Subcutaneous abdominal adipose tissue (tissue), 5 donors: ENCODE measurements at regions not wholly inside any gene's neighbourhood (a gene's known extent, or its start where the extent isn't known, plus 50 kb on each side); places are given as distances from the start of the nearest gene placed in this dataset.
A peak's percentile ranks its signal among the peaks of the same experiment; 100 is the strongest.
"Not testable (repeated sequence)": the region's sequence is repeated elsewhere in the genome, so short reads cannot be mapped to it uniquely, and the experiment has no call there.

Experiments
- H3K27ac ChIP-seq: one replicate; pipeline ENCODE4 v1.7.0; 2013; ENCODE audit warnings: low read depth, mild to moderate bottlenecking, inconsistent platforms, low read length, moderate library complexity
- H3K27me3 ChIP-seq, 5 donors: one replicate each; pipeline ENCODE4 v1.7.0; 2013; ENCODE audit warnings: low read length in 5 of 5, inconsistent platforms in 1 of 5; ENCODE audit not compliant: control insufficient read depth in 5 of 5, insufficient read depth in 4 of 5
- H3K36me3 ChIP-seq, 5 donors: one replicate each; pipeline ENCODE4 v1.7.0; 2013; ENCODE audit warnings: low read length in 5 of 5; ENCODE audit not compliant: control insufficient read depth in 5 of 5, insufficient read depth in 5 of 5
- H3K4me1 ChIP-seq, 5 donors: one replicate each; pipeline ENCODE4 v1.7.0; 2013; ENCODE audit warnings: low read length in 5 of 5, mild to moderate bottlenecking in 3 of 5, moderate library complexity in 1 of 5; ENCODE audit not compliant: control insufficient read depth in 5 of 5, insufficient read depth in 5 of 5
- H3K4me3 ChIP-seq, 5 donors: one replicate each; pipeline ENCODE4 v1.7.0; 2013; ENCODE audit warnings: low read length in 5 of 5, low read depth in 1 of 5
- H3K9ac ChIP-seq, 5 donors: one replicate each; pipeline ENCODE4 v1.7.0; 2013; ENCODE audit warnings: low read length in 5 of 5, mild to moderate bottlenecking in 4 of 5, moderate library complexity in 3 of 5
- H3K9me3 ChIP-seq, 5 donors: one replicate each; pipeline ENCODE4 v1.7.0; 2013; ENCODE audit warnings: low read length in 5 of 5; ENCODE audit not compliant: control insufficient read depth in 5 of 5
- donor health status: healthy.
- donor health status: healthy.
- donor health status: healthy.
- donor health status: healthy.
- donor health status: healthy.

DNA sequence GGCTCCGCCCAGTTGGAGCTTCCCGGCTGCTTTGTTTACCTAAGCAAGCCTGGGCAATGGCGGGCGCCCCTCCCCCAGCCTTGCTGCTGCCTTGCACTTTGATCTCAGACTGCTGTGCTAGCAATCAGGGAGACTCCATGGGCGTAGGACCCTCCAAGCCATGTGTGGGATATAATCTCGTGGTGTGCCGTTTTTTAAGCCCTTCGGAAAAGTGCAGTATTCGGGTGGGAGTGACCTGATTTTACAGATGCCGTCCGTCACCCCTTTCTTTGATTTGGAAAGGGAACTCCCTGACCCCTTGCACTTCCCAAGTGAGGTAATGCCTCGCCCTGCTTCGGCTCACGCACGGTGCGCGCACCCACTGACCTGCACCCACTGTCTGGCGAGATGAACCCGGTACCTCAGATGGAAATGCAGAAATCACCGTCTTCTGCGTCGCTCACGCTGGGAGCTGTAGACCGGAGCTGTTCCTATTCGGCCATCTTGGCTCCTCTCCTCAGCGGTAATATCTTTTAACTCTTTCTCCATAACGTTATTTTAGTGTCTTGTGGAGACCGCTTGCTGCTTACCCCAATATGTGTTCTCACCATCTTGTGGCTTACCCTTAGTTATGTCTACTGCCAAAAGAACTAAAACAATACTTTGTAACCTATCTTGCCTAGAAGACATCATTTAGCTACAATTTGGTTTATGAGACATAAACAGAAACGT is 328.7 kb upstream of the EPHA5 start:
- H3K36me3 ChIP-seq, H3K4me1 ChIP-seq, H3K4me3 ChIP-seq, H3K9ac ChIP-seq, H3K27ac ChIP-seq, H3K27me3 ChIP-seq, H3K9me3 ChIP-seq: not testable (repeated sequence)

DNA sequence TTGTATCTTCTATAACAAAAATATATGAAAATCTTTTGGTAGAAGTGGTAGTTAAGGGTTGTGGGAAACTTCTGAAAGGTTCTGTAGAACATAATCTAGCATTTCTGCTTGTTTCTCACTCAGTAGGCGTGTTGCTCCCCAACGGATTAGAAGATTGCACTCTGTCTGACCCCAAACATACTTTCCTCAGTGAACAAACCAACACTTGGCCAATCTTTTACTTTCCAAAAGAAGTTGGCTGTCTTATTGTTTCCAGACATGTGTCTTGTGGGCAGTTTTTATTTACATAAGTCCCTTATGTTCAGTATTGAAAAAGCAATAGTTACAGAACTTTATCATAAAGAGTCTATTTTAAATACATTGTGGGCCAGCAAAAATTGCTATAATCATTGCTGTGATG is 312.8 kb upstream of the EPHA5 start:
- H3K9me3 ChIP-seq, result peaks cover 0 to 3% (median 0%) of the 10 kb centered on the region in 5 donors
- no peak overlapping the region for H3K27ac ChIP-seq

DNA sequence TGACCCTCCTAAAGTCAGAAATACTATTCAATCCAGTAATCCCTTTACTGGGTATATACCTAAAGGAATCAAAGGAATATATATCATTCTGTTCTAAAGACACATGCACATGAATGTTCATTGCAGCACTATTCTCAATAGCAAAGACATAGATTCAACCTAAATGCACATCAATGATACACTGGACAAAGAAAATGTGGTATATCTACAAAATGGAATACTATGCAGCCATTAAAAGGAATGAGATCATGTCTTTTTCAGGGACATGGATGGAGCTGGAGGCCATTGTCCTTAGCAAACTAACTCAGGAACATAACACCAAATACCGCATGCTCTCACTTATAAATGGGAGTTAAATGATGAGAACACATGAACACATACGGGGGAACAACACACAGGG is 306.0 kb upstream of the EPHA5 start:
- H3K27me3 ChIP-seq, result no peaks in the 10 kb centered on the region
- peaks cover 0 to 14% (median 0%) of the 10 kb centered on the region in 5 donors for H3K9me3 ChIP-seq
- no peak overlapping the region for H3K27ac ChIP-seq

More for the DNA sequence above, 312.8 kb upstream of the EPHA5 start:
- H3K4me1 ChIP-seq, result peaks cover 0 to 9% (median 0%) of the 10 kb centered on the region in 5 donors
- no peaks in the 10 kb centered on the region for H3K27me3 ChIP-seq
- H3K4me3 ChIP-seq, result peak overlapping the region in 3 of 5 donors; percentile 13 to 29 (median 28)
- no peak overlapping the region for H3K9ac ChIP-seq
- no peaks in the 10 kb centered on the region for H3K36me3 ChIP-seq

DNA sequence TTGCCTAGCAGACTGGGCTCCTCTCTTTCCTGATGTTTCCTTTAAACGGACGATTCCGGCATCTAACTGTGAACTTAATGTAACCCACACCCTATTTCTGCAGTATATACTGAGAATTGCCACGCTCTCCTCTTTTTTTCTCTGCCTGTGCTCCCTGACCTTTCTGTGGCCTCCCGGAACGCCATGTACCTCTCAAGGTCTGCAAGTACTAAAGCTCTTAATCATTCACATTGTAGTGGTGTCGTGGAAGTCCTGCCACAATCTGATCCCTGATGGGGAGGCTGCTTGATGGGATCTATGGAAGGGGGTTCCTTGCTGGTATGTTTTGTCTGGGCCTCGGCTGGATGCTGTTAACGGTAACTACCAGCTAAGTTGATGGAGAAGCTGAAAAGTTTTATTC is 302.9 kb upstream of the EPHA5 start:
- Histone ChIP-seq H3K36me3 (no peaks in the 10 kb centered on the region), H3K27me3 (no peaks in the 10 kb centered on the region), H3K4me3 (no peak overlapping the region), H3K27ac (no peak overlapping the region), H3K9me3 (peaks cover 0 to 11% (median 0%) of the 10 kb centered on the region in 5 donors), H3K9ac (no peak overlapping the region), H3K4me1 (peaks cover 0 to 4% (median 0%) of the 10 kb centered on the region in 5 donors)

More for the DNA sequence above, 306.0 kb upstream of the EPHA5 start:
- H3K4me1 ChIP-seq, result no peaks in the 10 kb centered on the region
- H3K36me3 ChIP-seq, result no peaks in the 10 kb centered on the region
- H3K9ac ChIP-seq, result no peak overlapping the region
- no peak overlapping the region for H3K4me3 ChIP-seq

DNA sequence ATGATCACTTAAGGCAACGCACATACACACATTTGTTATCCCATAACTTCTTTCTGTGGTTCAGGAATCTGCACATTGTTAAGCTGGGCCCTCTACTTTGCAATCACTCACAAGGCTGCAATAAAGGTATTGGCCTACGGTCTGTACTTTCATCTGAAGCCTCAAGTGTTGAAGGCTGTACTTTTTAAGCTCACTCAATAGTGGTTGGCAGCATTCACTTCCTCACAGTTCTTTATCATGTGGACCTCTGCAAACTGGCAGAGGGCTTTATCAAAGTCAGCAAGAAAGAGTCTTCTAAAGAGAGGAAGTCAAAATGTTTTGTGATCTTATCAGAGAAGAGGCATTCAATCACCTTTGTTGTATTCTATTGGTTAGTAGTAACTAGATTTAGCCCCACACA is 301.4 kb upstream of the EPHA5 start:
- H3K4me3 ChIP-seq, result no peak overlapping the region
- no peaks in the 10 kb centered on the region for H3K36me3 ChIP-seq
- H3K27ac ChIP-seq, result no peak overlapping the region
- peaks cover 0 to 4% (median 0%) of the 10 kb centered on the region in 5 donors for H3K4me1 ChIP-seq
- H3K27me3 ChIP-seq, result no peaks in the 10 kb centered on the region
- H3K9ac ChIP-seq, result no peak overlapping the region
- H3K9me3 ChIP-seq, result peaks cover 0 to 7% (median 0%) of the 10 kb centered on the region in 5 donors

DNA sequence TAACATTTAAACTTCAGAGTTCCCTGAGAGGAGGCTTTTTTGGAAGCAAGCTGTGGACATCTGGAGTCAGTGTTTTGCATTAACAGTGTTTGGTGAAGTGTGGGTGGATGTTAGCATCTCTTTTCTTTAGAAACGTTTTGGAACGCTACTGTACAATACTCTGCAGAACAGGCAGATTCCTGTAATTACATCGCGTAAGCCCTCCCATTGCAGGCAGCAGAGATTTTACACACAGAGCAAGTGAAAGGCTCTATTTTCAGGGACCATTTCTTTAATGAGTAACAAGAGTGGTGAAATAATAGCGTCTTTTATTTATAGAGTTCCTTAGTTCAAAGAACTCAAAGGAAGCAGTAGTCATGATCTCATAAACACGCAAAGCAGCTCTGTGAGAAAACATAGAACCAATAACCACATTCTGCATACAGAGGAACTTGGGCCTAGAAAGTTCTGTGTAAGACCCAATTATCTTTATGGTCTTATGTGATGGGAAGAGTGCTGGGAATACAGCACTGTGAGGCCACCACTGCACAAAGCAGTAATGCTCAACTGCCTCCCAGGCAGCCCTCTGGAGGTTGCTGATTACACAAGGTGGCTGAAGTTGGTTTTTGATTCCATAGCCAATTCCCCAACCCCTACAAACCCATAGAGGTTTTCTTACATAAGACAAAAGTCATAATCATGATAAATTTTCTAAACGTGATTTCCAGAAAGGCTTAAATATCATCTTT is 298.7 kb upstream of the EPHA5 start:
- Histone ChIP-seq H3K9ac (no peak overlapping the region), H3K9me3 (no peaks in the 10 kb centered on the region), H3K4me3 (no peak overlapping the region), H3K27ac (no peak overlapping the region), H3K27me3 (no peaks in the 10 kb centered on the region), H3K4me1 (peaks cover 0 to 4% (median 0%) of the 10 kb centered on the region in 5 donors), H3K36me3 (no peaks in the 10 kb centered on the region)

DNA sequence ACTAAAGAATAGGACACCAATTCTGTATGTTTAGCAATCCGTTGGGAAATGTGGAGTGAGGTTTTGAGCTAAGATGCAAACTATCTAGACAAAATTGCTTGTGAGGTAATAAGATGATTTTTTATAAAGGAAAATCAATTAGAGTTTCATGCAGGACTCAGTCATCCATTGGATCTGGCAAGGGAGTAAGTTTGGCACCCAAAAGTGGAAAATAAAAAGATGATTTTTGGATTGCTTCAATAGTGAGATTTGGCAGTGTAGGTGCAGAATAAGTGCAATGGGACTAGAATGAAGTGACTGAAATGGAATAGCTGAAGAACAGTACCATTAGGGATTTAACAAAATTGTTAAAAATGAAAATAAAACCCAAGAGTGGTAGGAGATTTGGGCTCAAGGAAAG is 290.5 kb upstream of the EPHA5 start:
- Histone ChIP-seq H3K27ac (no peak overlapping the region), H3K27me3 (no peaks in the 10 kb centered on the region), H3K36me3 (no peaks in the 10 kb centered on the region), H3K4me1 (no peaks in the 10 kb centered on the region), H3K9ac (no peak overlapping the region), H3K9me3 (no peaks in the 10 kb centered on the region), H3K4me3 (no peak overlapping the region)

DNA sequence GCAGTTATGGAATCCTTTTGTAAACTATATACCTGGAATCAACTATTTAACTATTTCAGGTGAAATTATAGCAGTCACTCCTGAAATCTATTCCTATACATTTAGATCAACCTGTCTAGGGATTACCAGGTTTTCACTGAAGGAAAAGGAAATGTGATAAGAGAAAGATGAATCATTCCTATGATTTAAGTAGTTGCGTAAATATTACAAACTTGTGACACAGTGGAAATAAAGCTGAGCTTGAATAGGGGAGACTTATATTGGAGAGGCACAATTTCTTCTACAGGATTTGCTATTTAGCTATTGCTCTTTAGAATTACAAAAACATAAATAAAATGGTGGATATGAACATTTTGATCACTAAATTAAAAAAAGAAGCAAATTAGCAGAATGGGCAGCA is 284.1 kb upstream of the EPHA5 start:
- Histone ChIP-seq H3K27me3 (no peaks in the 10 kb centered on the region), H3K36me3 (no peaks in the 10 kb centered on the region), H3K4me3 (no peak overlapping the region), H3K9me3 (no peaks in the 10 kb centered on the region), H3K9ac (no peak overlapping the region), H3K27ac (no peak overlapping the region), H3K4me1 (peaks cover 0 to 7% (median 0%) of the 10 kb centered on the region in 5 donors)

DNA sequence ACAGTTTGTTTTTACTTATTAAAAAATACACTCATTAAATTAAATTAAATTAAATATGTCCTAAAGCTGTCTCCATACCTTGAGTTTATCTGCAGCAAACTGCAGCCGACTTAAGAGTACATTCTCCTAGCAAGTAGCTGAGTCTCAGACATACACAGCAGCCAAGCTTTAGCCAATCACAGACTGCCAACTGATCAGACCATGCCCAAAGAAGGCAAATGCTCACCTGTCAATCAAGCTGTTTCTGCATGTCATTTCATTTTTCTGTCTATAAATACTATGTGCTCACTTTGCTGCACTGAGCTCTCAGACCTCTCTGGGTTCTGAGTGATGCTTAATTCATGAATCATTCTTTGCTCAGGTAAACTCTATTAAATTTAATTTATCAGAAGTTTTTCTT is 280.9 kb upstream of the EPHA5 start:
- Histone ChIP-seq H3K36me3 (no peaks in the 10 kb centered on the region), H3K4me1 (peaks cover 0 to 7% (median 0%) of the 10 kb centered on the region in 5 donors), H3K9me3 (no peaks in the 10 kb centered on the region), H3K27me3 (no peaks in the 10 kb centered on the region), H3K9ac (no peak overlapping the region), H3K27ac (no peak overlapping the region), H3K4me3 (no peak overlapping the region)

DNA sequence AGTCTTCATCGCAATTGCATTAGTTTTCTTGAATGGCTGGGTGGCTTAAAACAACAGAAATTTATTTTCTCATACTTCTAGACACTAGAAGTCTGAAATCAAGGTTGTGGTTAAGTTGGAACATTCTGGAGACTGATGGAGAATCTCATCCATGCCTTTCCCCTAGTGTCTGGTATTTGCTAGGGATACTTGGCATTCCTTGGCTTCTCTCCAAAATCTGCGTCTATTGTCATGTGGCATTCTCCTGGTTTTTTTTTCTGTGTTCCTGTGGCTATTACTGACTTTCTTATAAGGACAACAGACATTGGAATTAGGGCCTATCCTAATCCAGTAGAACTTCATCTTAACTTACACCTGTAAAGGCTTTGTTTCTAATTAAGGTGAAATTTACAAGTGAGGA is 272.8 kb upstream of the EPHA5 start:
- no peaks in the 10 kb centered on the region for H3K36me3 ChIP-seq
- H3K27me3 ChIP-seq, result no peaks in the 10 kb centered on the region
- no peaks in the 10 kb centered on the region for H3K9me3 ChIP-seq
- no peak overlapping the region for H3K4me3 ChIP-seq
- peaks cover 0 to 4% (median 0%) of the 10 kb centered on the region in 5 donors for H3K4me1 ChIP-seq
- H3K9ac ChIP-seq, result no peak overlapping the region
- H3K27ac ChIP-seq, result no peak overlapping the region
